ENCODE measurements at regions not wholly inside any gene's neighbourhood (a gene's known extent, or its start where the extent isn't known, plus 50 kb on each side); places are given as distances from the start of the nearest gene placed in this dataset.

DNA sequence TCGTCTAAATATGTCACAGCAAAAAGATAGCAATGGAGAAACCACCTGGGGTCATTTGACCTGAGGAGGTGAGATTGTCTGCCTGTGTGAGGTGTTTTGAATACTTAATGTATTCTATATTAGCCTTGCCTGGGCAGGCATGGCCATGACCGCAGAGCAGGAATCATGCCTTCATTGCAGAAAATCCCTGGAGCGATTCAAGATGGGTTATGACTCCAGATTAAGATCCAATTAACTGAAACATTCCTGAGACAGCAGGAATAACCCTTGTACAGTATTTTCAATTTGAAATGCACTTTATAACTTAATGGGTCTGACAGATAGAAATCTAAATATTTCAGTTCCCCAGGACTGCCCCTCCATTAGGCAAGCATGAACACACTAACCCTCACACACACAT lies 227.3 kb upstream of the RAB6C start:
- no peak for DNase-seq (ENCODE audit: low read depth in 4 of 4, low spot score in 3 of 4)

DNA sequence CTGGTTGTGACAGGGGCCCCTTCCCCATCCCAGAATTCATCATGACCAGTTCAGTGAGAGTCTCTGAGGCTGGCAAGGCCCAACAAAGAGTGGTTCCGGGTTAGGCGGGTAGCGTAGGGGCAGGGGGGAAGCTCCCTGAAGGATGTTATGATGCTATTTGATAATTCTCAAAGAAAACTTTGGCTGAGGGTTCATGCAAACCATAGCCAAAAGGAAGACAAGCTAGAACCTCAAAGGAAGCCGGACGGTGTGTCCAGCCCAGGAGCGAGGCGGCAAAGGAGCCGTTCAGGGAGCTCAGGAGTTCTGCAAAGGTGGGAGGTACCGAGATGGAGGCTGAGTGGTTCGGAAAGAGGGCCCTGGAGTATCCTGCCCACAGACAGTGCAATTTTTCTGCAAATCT lies 226.8 kb upstream of the RAB6C start:
- no peak for DNase-seq (ENCODE audit: low read depth in 4 of 4, low spot score in 3 of 4)

DNA sequence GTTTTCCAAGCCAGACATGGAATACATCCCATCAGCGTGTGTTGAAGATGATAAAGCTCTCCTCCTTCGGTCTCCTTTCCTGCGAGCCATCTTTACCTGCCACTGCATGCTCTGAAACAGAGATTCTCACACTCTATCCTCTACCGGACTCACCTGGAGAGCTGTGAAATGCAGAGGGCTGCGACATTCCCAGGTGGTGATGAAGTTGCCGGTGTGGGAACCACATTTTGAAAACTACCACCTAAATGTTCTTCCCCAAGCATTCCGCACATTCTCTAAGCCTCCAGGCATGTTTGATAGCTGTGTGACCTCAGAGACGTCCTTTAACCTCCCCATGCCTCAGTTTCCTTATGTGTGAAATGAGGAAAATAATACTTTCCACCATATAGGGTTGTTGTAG lies 226.2 kb upstream of the RAB6C start:
- DNase-seq (ENCODE audit: low read depth in 4 of 4, low spot score in 3 of 4) = no peak

DNA sequence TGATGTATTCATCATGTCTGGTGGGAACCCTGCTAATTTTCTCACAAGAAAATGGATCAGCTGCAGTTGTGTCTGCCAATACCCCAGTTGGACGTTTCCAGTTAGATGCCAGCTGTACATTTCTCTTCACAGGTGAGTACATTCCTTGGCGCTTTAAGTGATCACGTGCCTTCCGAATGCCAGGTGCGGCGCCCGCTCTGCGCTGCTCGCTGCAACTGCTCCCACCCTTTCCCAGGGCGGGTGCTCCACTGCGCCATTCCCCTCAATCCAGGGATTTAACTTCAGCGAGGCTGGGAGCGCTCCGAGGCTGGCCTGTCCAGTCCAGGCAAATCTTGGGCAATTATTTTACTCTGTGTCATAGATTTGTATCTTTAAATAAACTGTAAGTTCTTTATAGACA lies 225.0 kb upstream of the RAB6C start:
- no peak for DNase-seq (ENCODE audit: low read depth in 4 of 4, low spot score in 3 of 4)

DNA sequence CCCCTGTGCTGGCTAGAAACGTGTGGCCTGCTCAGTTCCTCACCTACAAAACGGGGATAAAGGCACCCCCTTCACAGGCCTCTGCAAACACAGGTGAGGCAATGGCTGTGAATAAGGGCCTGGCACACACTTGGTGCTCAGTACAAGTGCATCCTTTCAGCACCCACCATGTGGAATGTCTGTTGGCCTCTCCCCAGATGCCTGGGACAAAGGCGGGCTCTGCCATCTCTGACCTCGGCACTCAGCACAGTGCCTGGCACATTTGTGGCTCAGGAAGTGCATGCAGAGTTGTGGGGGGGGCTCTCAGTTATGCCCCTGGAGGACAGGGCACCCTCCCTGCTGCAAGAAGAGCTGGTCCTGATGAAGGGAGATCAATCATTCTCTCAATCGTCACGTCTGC lies 224.6 kb upstream of the RAB6C start:
- DNase-seq (ENCODE audit: low read depth in 4 of 4, low spot score in 3 of 4) = no peak

DNA sequence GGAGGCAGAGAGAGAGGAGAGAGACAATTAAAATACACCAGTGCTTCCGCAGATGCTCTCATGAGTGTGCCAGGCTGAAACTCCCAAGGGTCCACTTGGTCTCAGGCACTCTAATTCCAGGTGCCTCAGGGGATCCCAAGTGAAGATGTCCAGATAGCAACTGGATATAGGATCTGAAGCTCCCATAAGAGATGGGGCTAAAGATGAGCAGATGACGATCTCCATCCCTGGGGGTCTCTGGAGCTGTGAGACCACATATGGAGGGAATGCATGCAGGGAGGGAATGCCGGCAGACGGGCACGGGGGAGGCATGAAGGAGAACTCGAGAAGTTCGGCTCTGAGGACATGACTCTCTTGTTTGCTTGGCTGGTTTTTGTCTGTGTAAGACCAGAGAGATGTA lies 223.7 kb upstream of the RAB6C start:
- no peak for DNase-seq (ENCODE audit: low read depth in 4 of 4, low spot score in 3 of 4)

DNA sequence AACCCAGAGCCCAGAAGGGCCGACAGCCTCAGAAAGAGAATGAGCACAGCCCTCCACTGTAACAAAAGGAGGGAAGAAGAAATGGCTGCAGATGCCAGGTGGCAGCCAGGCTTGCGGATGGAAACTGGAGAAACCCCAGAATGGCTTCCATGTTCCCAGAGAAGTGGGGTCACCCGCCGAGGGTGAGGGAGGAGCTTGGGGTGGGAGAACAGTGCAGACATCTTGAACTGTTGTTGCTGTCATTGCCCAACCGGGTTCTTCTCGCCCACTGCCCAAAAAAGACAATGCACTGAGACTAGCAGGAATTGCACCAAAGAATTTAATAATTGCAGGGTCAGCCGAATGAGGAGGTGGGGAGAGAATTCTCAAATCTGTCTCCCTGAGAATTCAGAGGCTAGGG lies 223.2 kb upstream of the RAB6C start:
- DNase-seq (ENCODE audit: low read depth in 4 of 4, low spot score in 3 of 4) = no peak

DNA sequence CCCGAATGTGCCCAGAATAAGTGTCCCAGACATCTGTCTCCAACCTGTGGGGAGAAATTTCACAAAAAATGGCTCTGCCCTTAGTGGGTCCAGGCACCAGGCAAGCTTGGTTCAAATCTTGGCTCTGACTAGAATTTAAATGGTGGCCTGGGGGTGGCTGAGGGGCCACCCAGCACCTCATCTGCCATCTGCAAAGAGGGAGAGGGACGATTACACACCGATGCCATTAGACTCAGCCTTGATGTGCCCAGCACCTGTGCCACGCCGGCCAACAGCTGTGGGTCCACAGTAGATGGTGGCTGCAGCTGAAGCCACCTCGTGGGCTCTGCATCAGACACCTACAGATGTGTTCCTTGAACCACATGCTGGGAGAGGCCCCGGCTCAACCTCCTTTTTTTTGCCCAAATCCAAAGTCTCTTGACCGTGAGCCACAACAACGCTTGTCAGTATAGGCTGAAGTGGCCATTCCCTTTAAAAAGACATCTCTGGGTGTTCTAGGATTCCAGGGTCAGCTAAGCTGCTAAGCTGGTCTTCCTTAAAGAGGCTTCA lies 222.0 kb upstream of the RAB6C start:
- no peak for DNase-seq (ENCODE audit: low read depth in 4 of 4, low spot score in 3 of 4)

DNA sequence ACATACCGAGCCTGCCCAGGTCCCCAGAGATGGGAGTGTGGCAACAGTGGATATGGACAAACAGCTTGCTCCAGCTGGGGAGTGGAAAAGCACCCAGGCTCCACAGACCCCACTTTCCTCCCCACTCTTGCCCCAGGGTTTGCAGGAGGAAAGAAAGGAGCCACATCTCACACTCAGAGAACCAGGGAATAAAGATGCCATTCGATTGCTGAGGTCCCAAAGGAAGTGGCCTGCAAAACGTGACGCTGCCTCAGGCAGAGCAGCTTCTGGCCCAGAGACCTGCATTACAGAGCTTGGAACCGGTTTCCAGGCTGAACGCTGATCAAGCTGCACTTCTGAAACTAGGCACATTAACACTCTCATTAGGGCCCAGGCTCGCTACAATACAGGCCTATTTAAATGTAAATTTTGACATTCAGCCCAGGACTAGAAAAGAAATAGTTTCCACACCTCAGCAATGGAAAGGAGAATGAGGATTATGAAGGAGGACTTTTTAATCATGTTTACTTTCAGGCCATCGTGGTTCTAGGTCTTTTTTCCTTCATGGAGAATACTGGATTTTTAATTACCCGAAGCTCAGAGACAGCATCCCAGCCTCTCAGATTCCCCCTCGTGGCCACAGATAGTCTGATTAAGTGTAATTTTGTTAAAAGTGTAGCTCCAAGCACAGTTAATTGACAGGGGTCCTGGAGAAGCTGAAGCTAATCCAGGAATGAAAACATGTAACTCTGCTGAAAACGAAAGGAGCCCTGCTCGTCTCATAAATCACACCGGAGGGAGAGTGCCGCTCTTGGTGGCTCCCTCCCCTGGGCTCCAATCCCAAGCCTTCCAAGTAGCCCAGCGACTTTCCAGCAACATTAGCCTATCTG lies 221.3 kb upstream of the RAB6C start:
- no peak for DNase-seq (ENCODE audit: low read depth in 4 of 4, low spot score in 3 of 4)

DNA sequence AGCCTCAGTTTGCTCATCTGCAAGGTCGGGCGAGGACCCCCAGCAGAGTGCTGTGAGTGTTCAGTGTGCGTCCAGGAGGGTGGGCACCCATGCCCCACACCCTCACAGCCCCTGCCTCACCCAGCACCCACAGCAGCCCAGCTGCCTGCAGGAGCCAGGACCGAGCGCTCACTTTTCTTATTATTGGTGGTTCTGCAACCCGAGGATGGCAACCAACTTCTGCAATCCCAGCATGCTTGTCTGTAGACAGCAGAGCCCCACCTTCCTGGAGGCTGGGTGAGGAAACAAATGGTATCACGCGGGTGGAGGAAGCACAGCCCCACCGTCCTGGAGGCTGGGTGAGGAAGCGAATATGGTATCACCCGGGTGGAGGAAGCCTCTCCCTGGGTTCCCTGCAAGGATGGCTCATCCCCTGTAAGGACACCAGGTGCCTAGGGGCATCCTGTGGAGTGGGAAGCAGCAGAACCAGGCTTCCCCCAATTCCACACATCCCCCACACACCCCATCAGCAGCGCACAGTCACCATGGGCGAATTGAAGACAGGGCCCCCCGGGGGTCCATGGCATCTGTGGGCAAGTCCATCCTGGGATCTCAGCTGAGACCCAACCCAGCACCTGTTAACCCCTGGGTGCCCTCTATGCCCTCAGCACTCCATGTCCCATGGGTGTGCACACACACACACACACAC lies 220.5 kb upstream of the RAB6C start:
- no peak for DNase-seq (ENCODE audit: low read depth in 4 of 4, low spot score in 3 of 4)

DNA sequence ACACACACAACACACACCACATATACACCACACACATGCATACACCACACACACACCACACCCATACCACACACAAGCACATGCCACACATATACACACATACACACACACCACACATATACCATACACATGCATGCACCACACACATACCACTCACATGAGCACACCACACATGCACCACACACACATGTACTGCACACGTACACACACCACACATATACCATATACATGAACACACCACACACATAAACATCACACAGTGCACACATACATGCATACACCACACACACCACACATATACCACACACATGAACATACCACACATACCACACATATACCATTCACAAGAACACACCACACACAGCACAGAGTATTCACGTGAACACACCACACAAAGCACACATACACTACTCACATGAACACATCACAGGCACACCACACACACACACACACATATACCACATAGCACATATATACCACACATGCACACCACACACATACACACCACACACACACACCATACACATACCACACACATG lies 219.9 kb upstream of the RAB6C start:
- no peak for DNase-seq (ENCODE audit: low read depth in 4 of 4, low spot score in 3 of 4)

DNA sequence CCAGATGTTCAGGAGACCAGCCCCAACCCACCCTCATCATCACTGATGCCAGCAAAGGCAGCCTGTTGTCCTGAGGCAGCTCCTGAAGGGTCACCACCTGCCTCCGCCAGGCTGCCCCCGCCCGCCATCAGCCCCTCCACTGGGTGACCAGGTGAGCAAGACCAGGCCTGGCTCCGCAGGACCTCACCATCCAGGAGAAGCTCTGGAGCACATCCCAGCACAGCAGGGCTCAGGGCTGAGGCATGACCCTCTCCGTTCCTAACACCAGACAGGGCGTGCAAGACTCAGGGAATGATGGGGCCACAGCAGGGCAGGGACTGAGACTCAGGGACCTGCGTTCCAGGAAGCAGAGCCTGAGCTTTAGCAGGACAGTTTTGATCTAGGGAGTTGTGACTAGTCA lies 218.8 kb upstream of the RAB6C start:
- no peak for DNase-seq (ENCODE audit: low read depth in 4 of 4, low spot score in 3 of 4)

DNA sequence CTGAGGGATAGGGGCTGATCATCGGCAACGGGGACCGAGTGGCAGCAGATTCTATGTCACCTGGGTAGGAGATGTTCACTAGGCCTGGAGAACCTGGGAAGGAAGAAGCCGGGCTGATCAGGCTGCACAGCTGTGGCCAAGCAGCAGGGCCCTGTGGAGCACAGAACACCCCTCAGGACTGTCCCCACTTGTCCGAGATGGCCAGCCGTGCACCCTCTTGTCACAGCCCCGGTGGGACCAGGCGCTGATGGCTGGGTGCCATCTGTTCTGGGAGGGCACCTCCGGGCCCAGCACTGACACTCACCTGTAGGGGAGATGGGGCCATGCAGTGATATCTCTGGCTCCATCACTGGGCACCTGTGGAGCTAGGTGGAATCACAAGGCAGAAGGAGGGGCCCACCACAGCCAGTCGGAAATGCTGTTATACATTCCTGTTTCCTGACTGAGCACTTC lies 217.9 kb upstream of the RAB6C start:
- DNase-seq (ENCODE audit: low read depth in 4 of 4, low spot score in 3 of 4) = no peak

DNA sequence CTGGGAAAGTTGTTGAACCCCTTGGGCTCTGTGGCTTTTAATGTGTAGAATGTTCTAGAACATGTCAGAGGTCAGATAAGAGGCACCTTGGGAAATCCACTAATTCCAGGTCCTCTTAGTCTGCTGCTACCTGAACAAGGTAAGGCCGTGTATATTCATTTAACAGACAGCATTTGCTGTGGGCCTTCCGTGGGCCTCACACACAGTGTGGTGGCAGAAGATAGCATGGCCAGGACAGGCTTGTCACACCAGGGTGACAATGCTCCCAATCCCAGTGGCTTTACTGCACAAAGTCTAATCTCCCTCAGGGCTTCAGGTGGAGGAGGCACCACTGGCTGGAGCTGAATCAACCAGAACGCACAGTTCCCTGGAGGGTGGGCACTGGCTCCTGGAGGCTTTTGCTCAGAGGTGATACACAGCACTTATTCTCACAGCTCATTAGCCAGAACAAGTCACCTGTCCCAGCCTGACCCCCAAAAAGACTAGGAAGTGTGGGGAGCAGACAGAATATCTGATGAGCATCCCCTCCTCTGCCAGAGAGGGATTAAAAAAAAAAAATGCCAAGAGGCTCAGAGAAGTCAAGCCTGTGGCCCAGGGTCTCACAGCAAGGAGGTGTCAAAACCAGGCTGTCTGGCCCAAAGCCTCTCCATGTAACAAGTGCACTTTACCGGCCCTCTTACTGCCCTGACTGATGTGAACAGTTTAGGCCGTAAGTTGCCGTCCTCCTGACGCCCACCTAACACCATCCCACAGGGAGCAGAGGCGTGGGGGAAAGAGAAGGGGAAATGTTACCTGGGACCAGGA lies 216.9 kb upstream of the RAB6C start:
- DNase-seq (ENCODE audit: low read depth in 4 of 4, low spot score in 3 of 4) = no peak

DNA sequence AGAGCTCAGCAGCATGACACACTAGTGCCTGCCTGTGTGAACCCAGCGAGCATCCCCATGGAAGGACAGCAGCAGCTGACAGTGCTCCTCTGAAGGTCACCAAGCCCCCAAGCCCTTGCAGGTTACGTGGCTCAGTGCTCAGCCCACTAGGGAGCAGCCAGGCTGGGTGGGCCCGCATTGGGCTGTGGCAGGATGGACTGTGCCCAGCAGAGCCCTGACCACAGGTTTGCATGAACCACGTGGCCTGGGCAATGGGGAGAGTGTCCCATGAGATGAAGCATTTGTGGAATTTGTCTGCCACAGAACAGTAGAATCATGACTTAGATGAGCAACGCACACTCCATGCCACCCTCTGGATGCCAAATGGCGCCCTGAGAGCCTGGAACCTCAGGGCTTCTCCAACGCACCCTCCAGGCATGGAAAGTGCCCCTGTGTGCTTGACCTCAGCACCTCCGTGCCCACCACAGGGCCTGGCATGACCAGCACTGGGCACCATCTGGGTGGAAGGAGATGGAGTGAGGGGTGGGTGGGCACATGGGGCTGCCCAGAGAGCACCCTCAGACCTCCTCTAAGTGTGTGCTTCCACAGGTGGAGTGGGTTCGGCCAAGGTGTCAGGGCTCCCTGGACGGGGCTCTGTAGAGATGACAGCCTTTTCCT lies 216.1 kb upstream of the RAB6C start:
- no peak for DNase-seq (ENCODE audit: low read depth in 4 of 4, low spot score in 3 of 4)

DNA sequence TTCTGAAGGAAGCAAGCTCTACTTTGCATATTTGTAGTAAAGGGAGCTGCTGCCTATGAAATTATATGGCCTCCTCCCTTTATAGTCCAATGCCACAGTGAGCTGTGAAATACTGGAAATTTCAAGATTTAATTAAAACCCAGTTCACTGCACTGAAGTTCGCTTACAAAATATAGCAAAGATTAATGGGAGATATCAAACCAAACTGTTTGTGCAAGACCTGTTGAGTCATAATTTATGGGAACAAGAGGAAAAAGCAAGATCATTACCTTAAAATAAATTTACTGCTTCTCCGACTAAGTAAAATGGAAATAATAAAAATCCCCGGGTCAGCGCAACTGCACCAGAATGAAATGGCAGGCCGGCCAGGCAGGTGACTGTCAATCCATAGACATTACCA lies 215.5 kb upstream of the RAB6C start:
- DNase-seq (ENCODE audit: low read depth in 4 of 4, low spot score in 3 of 4) = no peak

DNA sequence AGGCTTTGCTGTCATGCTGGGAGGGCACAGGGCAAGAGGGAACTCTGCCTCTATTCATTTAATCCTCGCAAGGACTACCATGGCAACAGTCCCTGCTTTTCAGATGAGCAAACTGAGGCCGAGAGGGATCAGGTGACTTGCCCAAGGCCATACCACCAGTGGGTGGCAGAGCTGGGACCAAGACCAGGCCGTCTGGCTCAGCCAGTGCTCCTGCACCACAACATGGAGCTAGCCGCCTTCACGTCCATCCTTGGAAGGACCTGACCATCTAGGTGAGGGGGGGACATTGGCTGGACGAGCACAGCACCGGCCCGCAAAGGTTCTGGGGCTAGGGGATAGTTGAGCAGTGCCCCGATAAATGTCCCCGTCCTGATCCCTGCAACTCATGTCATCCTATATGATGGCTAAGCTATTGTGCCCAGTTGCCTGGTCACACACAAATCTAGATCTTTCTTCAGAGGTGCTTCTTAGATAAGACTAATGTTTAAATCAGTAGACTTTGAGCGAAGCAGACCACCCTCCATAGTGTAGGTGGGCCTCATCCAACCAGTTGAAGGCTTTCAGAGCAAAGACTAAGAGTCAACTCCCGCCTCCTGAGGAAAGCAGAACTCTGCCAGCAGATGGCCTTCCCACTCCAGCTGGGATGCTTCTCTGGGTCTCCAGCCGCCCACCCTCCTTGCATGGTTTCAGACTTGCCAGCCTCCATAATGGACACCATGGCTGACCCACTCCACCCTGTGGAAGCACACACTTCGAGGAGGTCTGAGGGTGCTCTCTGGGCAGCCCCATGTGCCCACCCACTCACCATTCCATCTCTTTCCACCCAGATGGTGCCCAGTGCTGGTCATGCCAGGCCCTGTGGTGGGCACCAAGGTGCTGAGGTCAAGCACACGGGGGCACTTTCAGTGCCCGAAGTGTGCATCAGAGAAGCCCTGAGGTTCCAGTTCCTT lies 214.8 kb upstream of the RAB6C start:
- DNase-seq (ENCODE audit: low read depth in 4 of 4, low spot score in 3 of 4) = no peak

DNA sequence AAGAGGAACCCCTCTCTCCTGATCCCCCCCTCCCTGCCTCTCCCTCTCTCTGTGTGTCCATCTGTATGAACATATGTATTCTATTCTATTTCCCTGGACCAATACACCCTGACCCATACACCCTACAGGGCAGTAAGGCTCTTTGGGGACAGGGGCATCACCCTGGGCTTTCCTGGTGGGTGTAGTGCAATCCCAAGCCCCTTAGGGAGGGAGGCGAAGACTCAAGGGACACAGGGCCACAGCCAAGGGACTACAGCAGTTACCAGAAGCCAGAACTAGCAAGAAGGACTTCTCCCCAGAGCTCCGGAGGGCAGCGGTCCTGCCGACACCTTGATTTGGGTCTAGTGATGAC lies 214.2 kb upstream of the RAB6C start:
- DNase-seq (ENCODE audit: low read depth in 4 of 4, low spot score in 3 of 4) = no peak

DNA sequence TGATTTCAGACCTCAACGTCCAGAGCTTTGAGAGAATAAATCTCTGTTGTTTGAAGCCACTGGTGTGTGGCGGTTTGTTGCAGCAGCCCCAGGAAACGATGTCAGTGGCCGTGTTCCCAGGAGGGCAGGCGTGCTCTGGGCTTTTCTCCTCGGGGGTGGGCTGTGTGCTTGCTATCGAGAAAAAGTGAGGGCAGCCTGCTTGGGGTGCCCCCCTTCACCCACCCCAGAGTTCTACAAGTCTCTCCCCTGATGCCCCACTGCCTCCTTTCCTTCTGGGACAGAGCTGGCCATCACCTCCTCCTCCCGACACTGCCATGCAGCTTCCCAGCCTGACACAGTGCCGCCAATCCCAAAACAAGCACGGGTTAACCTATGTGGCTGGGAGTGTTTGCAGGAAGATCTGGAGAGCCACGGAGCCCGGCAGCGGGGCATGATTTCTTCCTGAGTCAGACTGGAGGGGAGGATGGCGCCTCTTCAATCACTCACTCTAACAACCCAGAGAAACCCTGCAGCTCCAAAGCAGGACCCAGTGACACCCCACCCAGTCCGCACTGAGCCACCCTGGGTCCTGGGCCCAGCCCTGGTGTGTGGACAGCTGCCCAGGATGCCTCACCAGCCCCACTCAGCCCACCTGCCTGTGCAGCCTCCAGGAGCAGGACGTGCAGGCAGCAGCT lies 213.7 kb upstream of the RAB6C start:
- DNase-seq (ENCODE audit: low read depth in 4 of 4, low spot score in 3 of 4) = no peak
